GM10248 (cell line): ENCODE measurements at regions not wholly inside any gene's neighbourhood (a gene's known extent, or its start where the extent isn't known, plus 50 kb on each side); places are given as distances from the start of the nearest gene placed in this dataset.

ENCODE experiments used
- CTCF ChIA-PET: fragments of 300-600 bp; sonication (Branson Sonifier 250); formaldehyde crosslinking; extraction: SDS; loops from one replicate; lab custom pipeline; 2021; ENCODE audit warnings: antibody characterized with exemption; lab: Yijun Ruan, JAX
- POLR2A ChIA-PET: fragments of 350-650 bp; sonication (Branson Sonifier 250); formaldehyde crosslinking; extraction: SDS; loops from one replicate; lab custom pipeline; 2020; ENCODE audit warnings: antibody characterized with exemption; lab: Yijun Ruan, JAX
- DNase-seq: peaks from one replicate; pipeline ENCODE4 v3.0.0; 2012; ENCODE audit errors: extremely low spot score
- TF ChIP-seq, protein P1 (sequence below): IDR thresholded peaks from 2 replicates; pipeline ENCODE4 v1.5.1; 2012; ENCODE audit warnings: mild to moderate bottlenecking, low read depth; ENCODE audit errors: extremely low read depth, missing control alignments, control extremely low read depth

DNA sequence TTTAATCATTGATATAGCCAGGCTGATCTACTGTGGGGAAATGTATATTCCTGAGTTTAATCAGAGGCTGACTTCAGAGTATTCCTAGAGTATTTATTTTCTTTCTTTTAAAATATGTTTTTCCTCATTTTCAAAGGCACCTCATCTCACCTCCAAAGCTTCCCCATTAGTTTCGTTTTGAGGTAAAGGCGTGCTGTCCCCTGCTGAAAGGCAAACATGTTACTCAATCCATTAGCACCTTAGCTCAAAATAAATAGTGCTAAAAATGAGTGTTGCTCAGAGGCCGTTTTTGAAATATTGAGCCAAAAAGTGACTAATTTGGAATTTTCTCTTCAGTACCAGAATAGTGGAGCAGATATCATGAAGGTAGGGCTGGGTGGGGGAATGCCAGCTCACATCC is 386.2 kb downstream of the SOX11 start:
- POLR2A ChIA-PET, result no interaction called here
- no peak for DNase-seq
- TF ChIP-seq, protein P1, sequence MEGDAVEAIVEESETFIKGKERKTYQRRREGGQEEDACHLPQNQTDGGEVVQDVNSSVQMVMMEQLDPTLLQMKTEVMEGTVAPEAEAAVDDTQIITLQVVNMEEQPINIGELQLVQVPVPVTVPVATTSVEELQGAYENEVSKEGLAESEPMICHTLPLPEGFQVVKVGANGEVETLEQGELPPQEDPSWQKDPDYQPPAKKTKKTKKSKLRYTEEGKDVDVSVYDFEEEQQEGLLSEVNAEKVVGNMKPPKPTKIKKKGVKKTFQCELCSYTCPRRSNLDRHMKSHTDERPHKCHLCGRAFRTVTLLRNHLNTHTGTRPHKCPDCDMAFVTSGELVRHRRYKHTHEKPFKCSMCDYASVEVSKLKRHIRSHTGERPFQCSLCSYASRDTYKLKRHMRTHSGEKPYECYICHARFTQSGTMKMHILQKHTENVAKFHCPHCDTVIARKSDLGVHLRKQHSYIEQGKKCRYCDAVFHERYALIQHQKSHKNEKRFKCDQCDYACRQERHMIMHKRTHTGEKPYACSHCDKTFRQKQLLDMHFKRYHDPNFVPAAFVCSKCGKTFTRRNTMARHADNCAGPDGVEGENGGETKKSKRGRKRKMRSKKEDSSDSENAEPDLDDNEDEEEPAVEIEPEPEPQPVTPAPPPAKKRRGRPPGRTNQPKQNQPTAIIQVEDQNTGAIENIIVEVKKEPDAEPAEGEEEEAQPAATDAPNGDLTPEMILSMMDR, result no peak
- CTCF ChIA-PET, result no interaction called here

DNA sequence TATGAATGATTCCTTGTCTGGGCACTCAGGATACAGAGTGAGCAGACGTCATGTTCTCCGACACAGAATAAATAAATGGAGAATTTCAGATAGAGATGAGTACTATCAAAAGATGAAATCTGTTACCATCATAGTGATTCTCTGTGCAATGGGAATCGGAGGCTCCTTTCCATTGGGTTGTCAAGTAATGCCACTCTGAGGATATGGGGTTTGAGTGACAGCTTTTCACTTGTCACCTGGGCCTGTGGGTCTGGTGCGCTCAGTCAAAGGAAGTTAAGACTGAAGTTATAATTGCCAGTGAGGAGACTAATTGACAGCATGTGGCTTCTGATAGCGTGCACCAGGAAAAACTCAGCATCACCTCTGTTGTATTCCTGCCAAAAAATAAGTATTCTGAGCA is 387.2 kb downstream of the SOX11 start:
- DNase-seq, result no peak
- POLR2A ChIA-PET, result no interaction called here
- TF ChIP-seq, protein P1, result no peak
- CTCF ChIA-PET, result no interaction called here

DNA sequence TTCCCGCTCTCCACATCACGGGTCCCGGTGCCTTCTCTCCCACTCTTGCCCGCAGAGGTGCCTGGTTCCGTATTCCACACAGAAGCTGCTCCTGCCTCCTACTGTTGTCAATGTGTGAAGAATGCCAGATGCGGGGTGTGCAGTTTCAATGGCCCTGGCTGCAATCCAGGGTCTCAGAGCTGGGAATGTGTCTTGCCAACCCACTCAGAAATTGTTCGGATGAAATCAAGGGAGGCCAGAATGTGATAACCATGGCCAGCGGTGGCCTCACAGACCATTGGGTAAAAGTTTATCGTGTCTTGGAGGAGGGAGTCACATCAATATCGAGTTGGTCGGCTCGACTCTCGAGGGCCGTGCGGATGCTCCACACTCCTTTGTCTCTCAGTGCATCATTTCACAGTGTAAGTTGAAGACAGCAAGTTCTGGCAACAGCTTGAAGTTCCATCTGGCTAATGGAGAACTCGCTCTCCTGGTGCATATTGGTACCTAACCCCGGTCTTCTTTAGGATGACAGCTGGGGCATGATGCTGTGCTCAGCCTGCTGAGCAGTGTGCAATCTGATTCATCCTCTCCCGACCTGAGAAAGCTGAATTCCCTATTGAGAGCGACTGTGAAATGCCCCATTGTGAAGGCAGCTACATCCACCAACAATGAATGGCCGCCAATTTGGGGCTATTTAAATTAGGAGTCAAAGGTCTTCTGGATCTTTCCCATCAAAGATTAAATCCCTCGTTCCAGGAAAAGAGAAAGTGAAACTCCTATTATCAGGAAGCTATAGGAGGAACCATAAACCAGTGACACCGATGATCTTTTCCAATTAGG is 389.0 kb downstream of the SOX11 start:
- ChIA-PET POLR2A (no interaction called here), CTCF (interaction anchor here (1.1 to 1.5 kb wide), 2 partner anchors 17 to 33 kb away, joined by 3 read pairs; no protein-coding TSS in a partner anchor)
- no peak for DNase-seq
- TF ChIP-seq, protein P1, result no peak

DNA sequence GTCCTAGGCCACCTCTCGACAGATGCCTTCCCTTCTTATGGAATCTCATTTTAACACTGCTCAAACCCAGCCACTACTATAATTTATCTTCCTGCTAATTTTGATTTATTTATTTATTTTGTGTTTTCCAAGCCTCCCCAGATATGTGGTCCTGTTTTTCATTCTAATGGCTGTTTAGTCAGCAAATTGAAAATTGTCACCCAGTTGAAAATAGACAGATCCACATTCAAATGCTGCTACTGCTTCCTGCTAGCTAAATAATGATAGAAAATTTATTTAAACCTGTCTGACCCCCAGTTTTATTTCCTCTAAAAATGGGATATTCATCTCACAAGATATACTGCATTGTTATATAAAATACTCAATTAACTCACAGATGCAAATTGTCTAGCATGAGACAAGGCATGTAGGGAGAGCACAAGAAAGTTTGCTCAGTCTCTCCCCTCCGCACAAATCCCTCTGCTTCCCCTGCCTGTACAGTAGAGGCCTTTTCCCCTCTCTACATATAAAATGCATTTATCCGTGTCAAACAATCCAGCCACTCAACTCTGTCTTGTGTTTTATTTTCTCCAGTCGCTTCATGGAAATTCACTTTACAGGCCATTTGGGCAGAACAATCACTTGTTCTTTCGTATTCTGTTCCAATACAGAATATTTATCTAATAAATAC is 389.9 kb downstream of the SOX11 start:
- no peak for DNase-seq
- ChIA-PET POLR2A (no interaction called here), CTCF (interaction anchor here (1.1 kb wide), 1 partner anchor 34 kb away, joined by 3 read pairs; no protein-coding TSS in a partner anchor)
- TF ChIP-seq, protein P1, result no peak

DNA sequence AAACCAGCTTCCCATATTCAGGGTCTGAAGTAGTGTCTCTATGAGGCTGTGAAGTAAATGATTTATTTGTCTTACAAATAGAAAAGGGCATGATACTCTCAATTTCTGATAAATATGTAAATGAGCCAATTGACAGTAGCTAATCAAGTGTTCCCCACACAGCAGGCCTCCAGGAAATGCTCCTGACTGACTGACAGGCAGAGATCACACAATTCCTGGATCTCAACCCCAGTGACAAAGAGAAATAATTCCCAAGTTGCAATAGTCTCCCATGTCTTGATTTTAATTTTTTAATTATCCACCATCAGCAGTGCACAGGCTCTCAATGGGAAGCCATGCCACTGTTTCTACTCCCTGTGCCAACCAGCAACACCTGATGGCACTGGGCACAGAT is 390.4 kb downstream of the SOX11 start:
- ChIA-PET CTCF (interaction anchor here (1.1 kb wide), 1 partner anchor 35 kb away, joined by 3 read pairs; no protein-coding TSS in a partner anchor), POLR2A (no interaction called here)
- TF ChIP-seq, protein P1, result no peak
- no peak for DNase-seq

DNA sequence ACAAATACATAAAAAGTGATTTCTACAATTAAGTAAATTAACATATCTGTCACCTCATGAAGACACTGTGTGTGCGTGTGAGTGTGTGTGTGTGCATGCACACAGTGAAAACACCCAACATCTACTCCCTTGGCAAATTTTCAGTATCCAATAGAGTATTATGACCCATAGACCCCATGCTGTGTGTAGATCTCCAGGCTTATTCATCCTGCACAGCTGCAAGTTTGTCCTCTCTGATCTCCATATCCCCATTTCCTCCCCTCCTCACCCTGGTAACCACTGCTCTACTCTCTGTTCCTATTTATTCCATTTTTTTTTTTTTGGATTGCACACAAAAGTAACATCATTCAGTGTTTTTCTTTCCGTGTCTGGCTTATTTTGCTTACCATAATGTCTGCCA is 391.0 kb downstream of the SOX11 start:
- no peak for DNase-seq
- ChIA-PET POLR2A (no interaction called here), CTCF (no interaction called here)
- TF ChIP-seq, protein P1, result no peak
